ENCODE measurements at regions not wholly inside any gene's neighbourhood (a gene's known extent, or its start where the extent isn't known, plus 50 kb on each side); places are given as distances from the start of the nearest gene placed in this dataset.

DNA sequence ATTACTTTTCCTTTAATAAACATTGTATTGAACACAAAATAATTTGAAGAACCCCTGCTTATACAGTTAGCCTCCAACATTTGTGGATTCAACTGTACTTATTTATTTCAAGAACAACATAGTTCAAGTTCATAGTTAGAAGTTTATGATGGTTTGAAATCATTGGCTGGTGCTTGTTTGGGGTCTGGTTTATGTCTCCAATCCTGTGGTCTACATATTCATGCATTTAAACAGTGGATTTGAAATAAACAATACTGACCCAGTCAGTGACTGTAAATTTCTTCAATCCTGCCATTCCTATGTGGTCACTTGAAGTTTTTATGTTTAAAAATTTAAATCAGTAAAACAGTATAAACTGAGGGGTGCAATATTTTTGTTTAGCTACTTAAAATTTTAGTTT lies 145.1 kb upstream of the TRPC7 start:
- TF ChIP-seq POLR2A (IDR thresholded peaks at IDR 0.05) (no peak), CTCF (IDR thresholded peaks at IDR 0.05) (no peak)

All from Peyer's patch (tissue), 4 donors.